ENCODE measurements at regions not wholly inside any gene's neighbourhood (a gene's known extent, or its start where the extent isn't known, plus 50 kb on each side); places are given as distances from the start of the nearest gene placed in this dataset.
"Not testable (repeated sequence)": the region's sequence is repeated elsewhere in the genome, so short reads cannot be mapped to it uniquely, and the experiment has no call there.

DNA sequence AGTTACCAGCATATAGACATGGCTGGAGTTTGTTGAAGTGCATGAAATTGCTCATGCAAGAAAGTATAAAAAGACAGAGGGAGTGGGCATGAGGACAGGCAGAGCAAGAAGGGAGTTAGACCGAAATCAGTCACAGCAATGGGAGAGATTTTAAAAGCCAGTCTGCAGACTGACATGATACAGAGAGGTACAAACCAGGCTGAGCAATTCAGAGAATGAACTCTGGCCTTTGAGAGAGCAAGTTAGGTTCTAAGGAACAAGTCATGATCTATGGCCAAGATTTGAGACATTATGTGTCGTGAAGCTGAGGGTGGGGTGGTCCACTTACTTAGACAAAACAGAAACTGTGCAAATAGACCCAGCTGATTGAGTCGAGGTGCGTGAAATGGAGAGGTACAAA, 93.4 kb upstream of the TSC22D1 start:
- H3K27me3 Mint-ChIP-seq (ENCODE audit: low read depth in 2 of 2): no peaks in the 10 kb centered on the region
- H3K9me3 Mint-ChIP-seq: no peaks in the 10 kb centered on the region
- H3K27me3 ChIP-seq (ENCODE audit: control insufficient read depth, insufficient read depth, low read length): no peaks in the 10 kb centered on the region
- 83% methylated on average over 4 of the region's 4 CpGs for WGBS (ENCODE audit: insufficient coverage)
- no peak overlapping the region for H3K4me3 Mint-ChIP-seq
- no peak overlapping the region for H3K4me3 ChIP-seq (ENCODE audit: low read length)
- DNase-seq (no peak), ATAC-seq (no peak)
- H3K27ac ChIP-seq (ENCODE audit: low read length): no peak overlapping the region
- H3K36me3 Mint-ChIP-seq: no peaks in the 10 kb centered on the region
- H3K9me3 ChIP-seq (ENCODE audit: control insufficient read depth, insufficient read depth, low read length): no peaks in the 10 kb centered on the region
- no peak overlapping the region for H3K27ac Mint-ChIP-seq
- no peak for TF ChIP-seq CTCF (IDR thresholded peaks at IDR 0.05)
- no peaks in the 10 kb centered on the region for H3K4me1 Mint-ChIP-seq
- H3K36me3 ChIP-seq (ENCODE audit: control insufficient read depth, insufficient read depth, low read length): no peaks in the 10 kb centered on the region
- H3K4me1 ChIP-seq (ENCODE audit: control insufficient read depth, insufficient read depth, low read length): no peaks in the 10 kb centered on the region
- intact Hi-C loops (cut with micrococcal nuclease): no loop called here

GRCh38 chr13:44668688-44669087, 92.6 kb upstream of the TSC22D1 start:
- ATAC-seq: no peak

GRCh38 chr13:44667943-44668342, 91.8 kb upstream of the TSC22D1 start:
- no peak overlapping the region for H3K4me3 ChIP-seq (ENCODE audit: low read length)
- no peak for DNase-seq
- Mint-ChIP-seq H3K4me3 (no peak overlapping the region), H3K9me3 (no peaks in the 10 kb centered on the region), H3K4me1 (no peaks in the 10 kb centered on the region), H3K36me3 (no peaks in the 10 kb centered on the region), H3K27me3 (ENCODE audit: low read depth in 2 of 2) (peaks cover 7 to 10% of the 10 kb centered on the region in 2 donors), H3K27ac (no peak overlapping the region)
- H3K27me3 ChIP-seq (ENCODE audit: control insufficient read depth, insufficient read depth, low read length): no peaks in the 10 kb centered on the region
- no peak overlapping the region for H3K27ac ChIP-seq (ENCODE audit: low read length)
- H3K4me1 ChIP-seq (ENCODE audit: control insufficient read depth, insufficient read depth, low read length): no peaks in the 10 kb centered on the region
- no peak for TF ChIP-seq CTCF (IDR thresholded peaks at IDR 0.05)
- intact Hi-C loops (cut with micrococcal nuclease): no loop called here
- no peak for ATAC-seq
- H3K9me3 ChIP-seq (ENCODE audit: control insufficient read depth, insufficient read depth, low read length): no peaks in the 10 kb centered on the region
- WGBS (ENCODE audit: insufficient coverage): 79% methylated on average over 3 of the region's 3 CpGs
- H3K36me3 ChIP-seq (ENCODE audit: control insufficient read depth, insufficient read depth, low read length): no peaks in the 10 kb centered on the region

More at GRCh38 chr13:44668688-44669087, 92.6 kb upstream of the TSC22D1 start:
- H3K27ac Mint-ChIP-seq: no peak overlapping the region
- Histone ChIP-seq H3K4me3 (ENCODE audit: low read length) (no peak overlapping the region), H3K36me3 (ENCODE audit: control insufficient read depth, insufficient read depth, low read length) (no peaks in the 10 kb centered on the region), H3K9me3 (ENCODE audit: control insufficient read depth, insufficient read depth, low read length) (no peaks in the 10 kb centered on the region), H3K27me3 (ENCODE audit: control insufficient read depth, insufficient read depth, low read length) (no peaks in the 10 kb centered on the region), H3K4me1 (ENCODE audit: control insufficient read depth, insufficient read depth, low read length) (no peaks in the 10 kb centered on the region), H3K27ac (ENCODE audit: low read length) (no peak overlapping the region)
- H3K4me3 Mint-ChIP-seq: no peak overlapping the region
- intact Hi-C loops (cut with micrococcal nuclease): no loop called here
- H3K9me3 Mint-ChIP-seq: no peaks in the 10 kb centered on the region
- H3K4me1 Mint-ChIP-seq: no peaks in the 10 kb centered on the region
- H3K36me3 Mint-ChIP-seq: no peaks in the 10 kb centered on the region
- 55% methylated on average over 1 of the region's 2 CpGs for WGBS (ENCODE audit: insufficient coverage)
- H3K27me3 Mint-ChIP-seq (ENCODE audit: low read depth in 2 of 2): peaks cover 4 to 6% of the 10 kb centered on the region in 2 donors
- no peak for TF ChIP-seq CTCF (IDR thresholded peaks at IDR 0.05)
- no peak for DNase-seq

- ATAC-seq; H3K9me3 ChIP-seq (ENCODE audit: control insufficient read depth, insufficient read depth, low read length); DNase-seq; H3K4me3 Mint-ChIP-seq; H3K27ac Mint-ChIP-seq; H3K36me3 ChIP-seq (ENCODE audit: control insufficient read depth, insufficient read depth, low read length); H3K4me1 ChIP-seq (ENCODE audit: control insufficient read depth, insufficient read depth, low read length); H3K36me3 Mint-ChIP-seq; H3K9me3 Mint-ChIP-seq; H3K27ac ChIP-seq (ENCODE audit: low read length); H3K4me3 ChIP-seq (ENCODE audit: low read length); H3K4me1 Mint-ChIP-seq; intact Hi-C loops (cut with micrococcal nuclease); H3K27me3 ChIP-seq (ENCODE audit: control insufficient read depth, insufficient read depth, low read length): not testable (repeated sequence)
- H3K27me3 Mint-ChIP-seq (ENCODE audit: low read depth in 2 of 2): peaks cover 11 to 13% of the 10 kb centered on the region in 2 donors
- WGBS (ENCODE audit: insufficient coverage): 96% methylated on average over 3 of the region's 3 CpGs
Observed at GRCh38 chr13:44666538-44666937, 90.4 kb upstream of the TSC22D1 start.
